ENCODE measurements at regions not wholly inside any gene's neighbourhood (a gene's known extent, or its start where the extent isn't known, plus 50 kb on each side); places are given as distances from the start of the nearest gene placed in this dataset.

DNA sequence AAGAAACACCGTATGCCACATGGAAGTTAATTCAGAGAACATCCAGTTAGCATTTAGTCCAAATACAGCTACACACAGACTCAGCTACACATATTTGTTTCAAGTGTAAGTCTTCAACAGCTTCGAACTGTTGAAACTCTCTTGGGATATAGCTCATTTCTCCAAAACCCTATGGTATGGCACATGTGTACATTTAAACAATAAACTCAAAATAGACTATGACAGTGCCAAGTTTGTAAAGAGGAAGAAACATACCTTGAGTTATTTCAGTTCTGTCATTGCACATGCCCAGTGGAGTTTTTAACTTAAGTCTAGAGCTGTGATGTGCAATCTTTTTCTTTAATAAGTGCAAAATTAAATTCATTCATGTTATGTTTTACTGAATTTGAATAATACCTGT lies 155.1 kb upstream of the RAI14 start:
- no peak for DNase-seq (ENCODE audit: low read depth in 2 of 3, low spot score in 1 of 3)

DNA sequence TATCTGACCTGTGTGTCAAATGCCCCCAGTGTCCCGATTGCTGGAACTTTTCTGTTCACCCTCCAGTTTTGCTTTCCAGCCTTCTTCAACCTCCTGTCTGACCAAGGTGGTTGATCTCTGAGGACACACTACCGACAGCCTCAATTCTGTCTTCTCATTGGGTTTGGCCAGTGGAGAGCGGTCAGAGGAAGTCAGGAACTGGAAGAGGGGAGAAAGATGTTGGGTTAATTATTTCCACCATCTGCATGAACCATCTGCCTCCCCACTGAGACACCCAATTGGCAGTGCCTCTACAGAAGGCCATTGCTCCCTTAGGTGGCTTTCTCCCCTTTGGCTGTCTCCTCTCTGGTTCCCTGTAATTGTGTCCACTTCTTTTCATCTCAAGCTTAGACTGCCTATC lies 154.3 kb upstream of the RAI14 start:
- no peak for DNase-seq (ENCODE audit: low read depth in 2 of 3, low spot score in 1 of 3)

DNA sequence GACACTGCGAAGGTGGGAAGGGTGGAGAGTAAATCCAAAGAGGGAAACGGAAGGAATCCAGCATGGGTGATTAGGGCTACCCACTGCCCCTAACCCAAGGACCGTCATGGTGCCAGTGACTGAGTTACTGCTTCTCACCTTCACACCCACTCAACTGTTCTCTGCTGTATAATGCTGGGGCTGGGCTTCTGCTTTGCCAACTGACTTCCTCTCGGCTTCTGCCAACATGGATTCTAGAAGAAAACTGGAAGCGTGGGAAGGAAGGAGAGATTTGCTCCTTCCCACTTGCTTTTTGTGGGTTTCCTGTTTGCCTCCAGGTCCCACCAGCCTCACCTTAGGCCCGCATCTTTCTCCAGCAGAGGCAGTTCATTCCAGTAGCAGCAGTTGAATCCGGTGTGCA lies 153.5 kb upstream of the RAI14 start:
- DNase-seq (ENCODE audit: low read depth in 2 of 3, low spot score in 1 of 3) = no peak

DNA sequence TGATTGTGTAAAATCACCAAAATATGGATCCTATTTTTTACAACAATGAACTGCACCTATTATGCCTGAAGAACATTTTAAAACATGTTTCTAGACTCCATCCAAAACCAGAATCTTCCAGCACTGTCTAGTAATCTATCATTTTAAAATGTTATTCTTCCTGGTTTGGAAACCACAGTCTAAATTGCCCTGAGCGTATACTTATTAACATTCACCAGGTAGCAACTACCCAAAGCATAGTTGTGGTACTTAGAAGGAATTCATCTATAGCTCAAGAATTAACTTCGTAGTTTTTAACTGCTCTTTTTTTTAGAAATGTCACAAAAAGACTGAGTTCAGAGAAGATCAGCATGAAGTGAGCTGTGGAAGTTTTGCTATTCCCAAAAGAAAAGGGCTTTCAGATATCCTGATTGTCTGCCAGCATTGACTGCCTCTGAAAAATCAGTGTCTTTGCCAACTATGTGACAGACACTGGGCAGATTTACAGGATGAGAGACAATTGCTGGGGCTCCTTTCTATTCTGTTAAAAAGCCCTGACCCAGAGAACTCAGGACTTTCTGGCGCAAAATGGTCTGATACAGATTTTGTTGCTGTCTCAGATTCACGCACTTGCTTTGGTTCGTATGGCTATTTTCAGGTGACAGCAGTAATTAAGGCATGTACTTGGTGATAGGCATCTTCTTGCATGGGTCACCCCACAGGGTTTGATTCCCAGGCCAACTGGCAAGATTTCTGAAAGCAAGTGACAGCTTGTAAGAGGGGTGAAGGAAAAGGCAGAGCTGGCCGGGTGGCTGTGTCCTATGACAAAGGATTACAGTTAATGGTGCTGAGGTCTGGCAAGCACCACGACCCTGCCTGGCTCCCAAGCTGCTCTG lies 152.5 kb upstream of the RAI14 start:
- no peak for DNase-seq (ENCODE audit: low read depth in 2 of 3, low spot score in 1 of 3)

DNA sequence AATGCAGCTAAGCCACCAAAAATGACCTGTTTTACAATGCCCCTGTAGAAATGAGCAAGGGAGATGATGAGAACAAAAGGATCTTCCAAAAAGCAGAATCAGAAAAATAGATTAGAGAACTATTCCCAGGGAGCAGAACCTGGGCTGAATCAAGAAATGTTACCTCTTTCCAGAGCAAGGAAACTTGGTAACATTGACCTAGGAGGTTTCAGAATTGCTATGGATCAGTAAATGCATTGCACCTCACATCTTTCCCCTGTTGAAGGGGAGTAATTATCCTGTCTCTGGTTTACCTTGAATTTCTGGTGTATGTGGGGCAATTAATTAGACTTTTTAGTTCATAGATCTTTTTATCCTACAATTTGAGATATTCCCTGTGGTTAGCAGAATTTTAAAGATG lies 151.2 kb upstream of the RAI14 start:
- no peak for DNase-seq (ENCODE audit: low read depth in 2 of 3, low spot score in 1 of 3)

DNA sequence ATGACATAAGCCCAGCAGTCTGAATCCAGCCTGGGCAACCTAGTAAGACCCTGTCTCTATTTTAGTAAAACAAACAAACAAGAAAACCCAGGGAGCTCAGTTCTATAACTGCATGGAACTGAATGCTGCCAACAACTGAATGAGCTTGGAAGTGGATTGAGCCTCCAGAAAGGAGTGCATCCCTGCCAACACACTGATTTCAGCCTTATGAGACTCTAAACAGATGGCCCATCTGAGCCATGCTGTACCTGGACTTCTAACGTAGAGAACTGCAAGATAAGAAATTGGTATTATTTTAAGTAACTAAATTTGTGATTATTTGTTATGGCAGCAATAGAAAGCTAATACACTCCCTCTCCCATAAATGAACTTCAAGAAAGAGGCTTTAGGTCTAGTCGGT lies 150.4 kb upstream of the RAI14 start:
- DNase-seq (ENCODE audit: low read depth in 2 of 3, low spot score in 1 of 3) = no peak

DNA sequence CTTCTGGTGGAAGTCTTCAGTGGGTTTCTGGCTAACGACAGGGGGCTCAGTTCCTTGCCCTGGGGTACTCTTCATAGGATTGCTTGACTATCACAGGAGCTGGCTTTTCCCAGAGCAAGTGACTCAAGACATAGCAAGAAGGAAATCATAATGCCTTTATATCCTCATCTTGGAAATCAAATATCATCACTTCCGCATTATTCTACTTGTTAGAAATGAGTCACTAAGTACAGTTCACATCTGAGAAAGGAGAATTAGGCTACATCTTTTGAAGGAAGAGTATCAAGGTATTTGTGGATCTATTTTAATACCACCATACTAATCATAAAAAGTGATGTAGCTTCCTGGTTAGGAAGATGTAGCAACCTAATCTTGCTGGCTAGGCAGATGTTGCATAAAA lies 148.2 kb upstream of the RAI14 start:
- DNase-seq (ENCODE audit: low read depth in 2 of 3, low spot score in 1 of 3) = no peak

DNA sequence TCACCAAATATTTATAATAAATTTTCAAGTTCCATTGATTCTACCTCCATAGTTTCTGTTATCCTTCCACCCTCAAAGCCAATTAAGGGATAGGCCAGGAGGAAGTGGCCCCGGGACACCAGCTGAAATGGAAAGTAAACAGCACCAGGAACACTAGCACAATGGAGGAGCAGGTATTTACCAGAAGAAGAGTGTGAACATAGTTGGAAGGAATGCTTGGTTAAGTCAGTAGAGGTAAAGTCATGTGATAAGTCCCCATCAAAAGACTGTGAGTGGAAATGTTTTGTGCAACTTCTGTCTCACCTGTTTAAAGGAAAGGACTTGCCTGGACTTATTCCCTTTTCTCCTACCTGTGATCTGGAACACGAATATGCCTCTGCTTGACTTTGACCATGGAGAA lies 146.7 kb upstream of the RAI14 start:
- no peak for DNase-seq (ENCODE audit: low read depth in 2 of 3, low spot score in 1 of 3)

DNA sequence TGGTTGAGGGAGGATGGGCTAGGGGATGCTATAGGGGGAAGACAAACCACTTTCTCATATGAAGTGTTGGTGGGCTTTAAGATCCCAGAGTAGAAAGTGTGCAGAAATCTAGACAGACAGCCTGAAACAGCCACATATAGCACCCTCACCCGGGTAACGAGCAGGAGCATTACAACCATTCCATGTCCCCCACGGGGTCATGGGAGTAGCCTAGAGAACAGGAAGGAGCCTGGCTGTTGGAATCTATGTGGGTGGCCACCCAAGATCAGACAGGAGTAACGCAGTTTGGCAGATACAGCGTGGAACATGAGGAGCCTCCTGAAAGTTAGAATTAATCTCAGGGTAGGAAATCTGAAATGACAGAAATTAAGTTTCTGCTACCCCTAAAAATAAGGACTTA lies 146.1 kb upstream of the RAI14 start:
- no peak for DNase-seq (ENCODE audit: low read depth in 2 of 3, low spot score in 1 of 3)

DNA sequence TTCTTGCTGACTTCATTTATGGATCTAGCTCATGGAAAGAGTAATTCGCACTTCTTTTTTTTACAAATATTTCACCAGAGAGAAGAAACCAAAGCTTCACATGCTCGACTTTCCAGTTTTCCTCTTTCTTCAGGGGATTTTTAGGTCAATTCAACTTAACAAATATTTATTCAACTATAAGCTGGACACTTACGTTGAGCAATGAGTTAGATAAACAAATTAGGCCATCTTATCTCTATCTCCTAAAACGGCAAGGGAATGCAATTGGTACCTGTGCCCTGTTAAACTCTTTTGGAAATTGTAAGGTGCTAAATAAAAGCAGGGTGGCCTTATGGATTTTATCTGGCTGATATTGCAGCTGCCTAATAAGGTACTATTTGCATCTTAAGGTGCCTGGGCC lies 145.1 kb upstream of the RAI14 start:
- DNase-seq (ENCODE audit: low read depth in 2 of 3, low spot score in 1 of 3) = no peak

DNA sequence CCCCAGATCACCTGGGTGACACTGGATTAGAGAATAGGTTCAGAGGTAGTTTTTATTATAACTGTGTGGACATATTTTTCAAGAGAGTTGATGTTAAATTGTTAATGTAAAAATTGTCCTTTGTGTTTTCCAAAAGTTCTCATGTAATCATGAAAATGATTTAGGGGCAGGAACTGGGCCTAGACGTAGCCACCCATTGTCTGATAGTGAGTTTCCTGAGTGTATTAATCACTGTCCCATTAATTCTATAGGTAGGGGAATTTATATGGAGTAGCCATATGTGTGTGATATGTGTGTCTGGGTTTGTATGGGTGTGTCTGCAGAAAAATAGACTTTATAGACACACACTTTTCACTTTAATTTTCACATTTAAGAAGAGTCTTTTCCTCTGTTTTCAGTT lies 144.6 kb upstream of the RAI14 start:
- no peak for DNase-seq (ENCODE audit: low read depth in 2 of 3, low spot score in 1 of 3)

DNA sequence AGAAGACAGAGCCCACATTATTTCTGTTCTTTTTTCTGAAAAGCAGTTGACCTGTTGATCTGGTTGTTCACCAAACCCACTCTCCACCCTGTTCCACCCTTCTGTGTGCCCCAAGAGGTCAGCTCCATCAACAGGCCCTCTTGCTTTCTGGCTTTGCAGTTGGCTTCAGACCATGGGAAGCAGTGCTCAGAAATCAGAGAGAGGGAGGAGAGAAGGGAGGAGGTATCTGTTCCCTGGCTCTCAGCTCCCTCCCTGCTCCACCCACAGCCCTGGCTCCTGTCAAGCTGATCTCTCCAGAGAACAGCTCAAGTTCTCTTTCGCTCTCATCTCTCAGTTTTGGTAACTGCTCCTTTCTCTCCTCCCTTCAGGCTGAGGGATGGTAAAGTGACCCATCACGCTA lies 144.2 kb upstream of the RAI14 start:
- DNase-seq (ENCODE audit: low read depth in 2 of 3, low spot score in 1 of 3) = no peak

DNA sequence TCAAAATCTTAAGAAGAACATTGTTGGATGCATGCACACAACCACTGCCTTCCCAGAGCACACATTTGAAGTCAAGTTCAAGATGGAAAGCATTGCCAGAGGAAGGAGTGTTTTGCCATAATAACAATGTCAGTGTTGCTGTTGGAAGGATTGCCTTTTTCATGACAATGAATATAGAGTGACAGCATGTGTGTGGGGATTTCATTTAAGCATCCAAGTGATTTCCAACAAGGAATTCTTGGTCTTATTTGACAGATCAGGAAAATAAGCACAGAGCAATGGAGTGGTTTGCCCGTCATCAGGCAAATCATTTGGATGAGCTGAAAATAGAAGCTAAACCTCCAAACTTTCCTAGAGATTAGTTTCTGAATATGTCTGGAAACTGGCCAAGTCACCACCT lies 140.0 kb upstream of the RAI14 start:
- DNase-seq (ENCODE audit: low read depth in 2 of 3, low spot score in 1 of 3) = no peak

DNA sequence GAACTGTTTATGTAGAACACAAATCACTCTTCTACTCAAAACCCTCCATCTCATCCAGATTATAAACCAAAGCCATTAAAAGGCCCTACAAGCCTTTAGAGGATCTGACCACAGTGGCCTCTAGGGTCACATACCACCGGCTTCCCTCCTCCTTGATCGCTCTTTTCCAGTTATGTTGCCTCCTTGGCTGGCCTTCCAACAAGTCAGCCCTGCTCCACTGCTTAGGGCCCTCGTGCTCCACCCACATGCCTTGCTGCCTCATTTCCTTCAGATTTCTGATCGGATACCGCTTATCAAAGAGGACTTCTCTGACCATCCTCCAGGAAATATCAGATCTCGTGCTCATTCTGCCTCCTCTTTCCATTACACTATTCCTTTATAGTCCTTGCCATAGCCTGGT lies 139.4 kb upstream of the RAI14 start:
- DNase-seq (ENCODE audit: low read depth in 2 of 3, low spot score in 1 of 3) = no peak

DNA sequence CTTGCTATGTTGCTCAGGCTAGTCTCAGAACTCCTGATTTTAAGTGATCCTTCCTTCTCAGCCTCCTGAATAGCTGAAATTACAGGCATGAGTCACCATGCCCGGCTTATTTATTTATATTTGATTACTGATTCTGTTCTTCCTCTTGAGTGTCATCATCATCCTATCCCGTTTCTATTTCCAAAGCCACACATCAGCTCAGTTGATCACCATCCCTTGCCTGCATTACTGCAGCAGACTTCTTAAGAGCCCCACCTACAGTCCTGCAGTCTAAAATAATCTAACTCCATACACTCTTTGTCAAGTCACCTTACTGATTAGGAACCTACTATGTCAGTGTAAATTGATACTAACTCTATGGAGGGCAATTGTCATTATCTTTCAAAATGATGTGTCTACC lies 138.9 kb upstream of the RAI14 start:
- DNase-seq (ENCODE audit: low read depth in 2 of 3, low spot score in 1 of 3) = no peak

DNA sequence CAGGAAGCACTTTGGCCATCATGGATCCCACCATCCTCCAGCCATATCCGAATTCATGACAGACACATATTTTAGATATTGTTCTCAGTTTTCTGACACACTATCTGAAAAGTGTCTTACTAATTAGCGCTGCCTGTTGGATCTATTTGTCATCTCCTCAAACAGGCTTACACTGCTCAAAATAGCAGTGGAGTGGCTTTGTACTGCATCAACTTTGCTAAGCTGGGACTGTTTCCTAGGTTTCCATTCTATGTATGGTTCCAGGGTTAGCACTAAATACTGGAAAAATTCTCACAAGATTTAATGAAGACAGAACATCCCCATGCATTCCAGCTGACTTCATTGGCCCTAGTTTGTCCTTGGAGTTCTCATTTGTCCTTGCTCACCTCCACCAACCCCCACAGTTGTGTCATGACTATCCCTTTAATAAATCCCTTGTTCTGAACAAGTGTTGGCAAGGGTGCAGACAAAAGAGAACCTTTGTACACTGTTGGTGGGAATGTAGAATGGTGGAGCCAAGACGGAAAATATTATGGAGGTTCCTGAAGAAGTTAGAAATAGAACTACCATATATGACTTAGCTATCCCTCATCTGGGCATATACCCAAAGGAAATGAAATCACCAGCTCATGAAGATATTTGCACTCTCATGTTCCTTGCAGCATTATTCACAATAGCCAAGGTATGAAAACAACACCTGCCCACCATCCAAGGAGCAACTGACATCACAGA lies 136.5 kb upstream of the RAI14 start:
- no peak for DNase-seq (ENCODE audit: low read depth in 2 of 3, low spot score in 1 of 3)

DNA sequence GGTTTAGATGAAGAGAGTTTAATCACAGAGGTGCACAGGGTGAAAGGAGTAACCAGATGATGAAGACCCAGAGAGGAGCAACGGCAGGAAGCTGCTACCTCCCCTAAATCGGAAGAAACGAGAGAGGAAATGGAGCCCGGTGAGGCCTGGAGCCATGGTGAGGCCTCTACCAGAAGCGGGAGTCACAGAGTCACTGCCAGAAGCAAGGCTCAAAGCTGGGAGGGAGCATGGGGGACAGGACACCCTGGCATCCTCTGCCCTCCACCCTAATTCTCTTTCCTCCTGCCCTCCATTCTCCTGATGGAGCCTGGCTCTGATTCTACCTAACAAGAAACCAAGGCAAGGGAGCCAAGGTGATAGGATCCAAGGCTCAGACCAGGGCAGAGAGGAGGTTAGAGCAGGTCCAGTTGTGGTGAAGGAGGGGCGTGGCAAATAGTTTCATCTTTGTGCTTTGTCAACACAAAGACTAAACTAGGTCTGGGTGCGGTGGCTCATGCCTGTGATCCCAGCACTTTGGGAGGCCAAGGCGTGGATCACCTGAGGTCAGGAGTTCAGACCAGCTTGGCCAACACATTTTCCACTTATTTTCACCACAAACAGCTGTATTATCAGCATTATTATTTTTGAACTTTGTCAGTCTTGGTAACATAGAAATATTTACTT lies 134.4 kb upstream of the RAI14 start:
- DNase-seq (ENCODE audit: low read depth in 2 of 3, low spot score in 1 of 3) = no peak

DNA sequence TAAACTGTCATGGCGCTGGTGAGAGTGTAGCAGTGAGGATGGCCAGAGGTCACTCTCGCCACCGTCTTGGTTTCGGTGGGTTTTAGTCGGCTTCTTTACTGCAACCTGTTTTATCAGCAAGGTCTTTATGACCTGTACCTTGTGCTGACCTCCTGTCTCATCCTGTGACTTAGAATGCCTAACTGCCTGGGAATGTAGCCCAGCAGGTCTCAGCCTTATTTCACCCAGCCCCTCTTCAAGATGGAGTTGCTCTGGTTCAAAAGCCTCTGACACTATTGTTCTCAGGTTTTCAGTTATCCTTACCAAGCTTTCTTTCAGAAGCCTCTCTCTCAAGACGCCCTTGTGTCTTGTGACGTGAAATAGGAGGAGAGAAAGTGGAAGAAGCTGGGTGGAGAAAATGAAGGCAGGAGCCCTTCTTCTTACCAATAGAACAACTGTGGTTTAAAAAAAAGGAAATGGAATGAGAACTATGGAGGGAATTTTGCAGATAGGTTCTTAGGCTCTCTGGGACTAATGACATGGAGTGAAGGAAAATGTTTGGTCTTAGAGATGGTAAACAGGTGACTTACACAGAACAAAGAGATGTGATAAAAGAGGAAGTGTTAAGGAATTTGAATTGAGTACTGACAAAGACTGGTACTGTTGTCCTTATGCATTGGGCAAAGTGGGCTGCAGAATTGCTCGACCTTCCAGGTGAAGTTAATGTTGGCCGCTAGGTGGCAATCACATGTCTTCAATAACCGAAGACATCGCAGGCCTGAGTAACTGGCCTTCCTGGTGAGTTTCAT lies 133.3 kb upstream of the RAI14 start:
- peak in 2 of 3 donors; percentile 36 to 42 for DNase-seq (ENCODE audit: low read depth in 2 of 3, low spot score in 1 of 3)

DNA sequence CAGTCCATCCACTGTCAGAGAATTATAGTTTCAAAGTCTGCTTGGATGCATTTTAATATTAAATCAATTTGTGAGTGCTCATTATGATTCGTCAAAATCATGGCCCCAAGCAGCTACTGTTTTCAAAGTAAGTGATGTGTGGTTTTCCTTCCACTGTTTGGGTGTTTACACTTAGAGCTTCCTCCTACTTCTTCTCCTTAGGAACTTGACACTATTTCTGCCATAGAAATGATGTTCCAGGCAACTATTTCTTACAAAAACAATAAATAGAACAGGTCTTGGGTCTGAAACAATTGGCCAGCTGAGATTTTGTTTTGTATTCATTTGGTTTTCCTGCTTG lies 132.8 kb upstream of the RAI14 start:
- DNase-seq (ENCODE audit: low read depth in 2 of 3, low spot score in 1 of 3) = no peak

DNA sequence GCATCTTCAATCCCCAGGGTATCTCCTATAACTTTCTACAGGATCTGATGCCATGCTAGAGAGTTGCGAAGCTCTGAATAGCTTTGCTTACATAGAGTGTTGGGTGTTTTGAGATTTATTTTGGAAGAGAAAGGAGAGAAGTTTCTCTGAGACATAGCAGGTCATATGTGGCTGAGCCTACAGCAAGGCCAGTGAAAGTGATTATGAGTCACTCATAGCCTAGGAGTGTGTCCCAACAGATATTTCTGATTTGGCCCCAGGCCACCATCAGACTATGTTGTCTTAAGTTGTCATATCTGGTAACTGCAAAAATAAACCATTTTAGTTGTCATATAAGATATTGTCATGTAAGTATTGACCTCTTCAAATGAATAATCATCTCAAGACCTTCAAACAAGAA lies 132.0 kb upstream of the RAI14 start:
- no peak for DNase-seq (ENCODE audit: low read depth in 2 of 3, low spot score in 1 of 3)

DNA sequence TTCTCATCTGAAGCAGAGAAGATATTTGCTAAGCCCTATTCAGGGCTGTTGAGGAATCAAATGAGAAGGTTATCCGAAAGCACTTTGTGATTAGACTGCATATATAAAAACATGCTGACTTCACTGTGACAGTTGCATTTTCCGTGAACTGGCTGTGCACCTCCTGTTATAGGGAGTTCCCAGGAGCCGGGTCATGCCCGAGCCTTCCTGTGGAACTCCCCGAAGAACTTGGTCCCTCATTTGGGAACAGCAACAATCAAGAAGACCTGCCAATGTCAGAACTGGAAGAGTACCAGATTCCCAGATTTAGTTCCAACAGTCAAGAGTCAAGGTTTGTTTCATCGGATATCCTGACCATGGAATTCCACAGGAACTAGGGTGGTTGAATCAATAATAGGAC lies 130.4 kb upstream of the RAI14 start:
- DNase-seq (ENCODE audit: low read depth in 2 of 3, low spot score in 1 of 3) = no peak

Data from stimulated activated CD4-positive, alpha-beta T cell treated with anti-CD3 and anti-CD28 coated beads, Interleukin-12 subunit alpha, Interleukin-12 subunit beta, amount 100 ng/mL, for 48 hours (primary cell).